Stimulated activated naive CD8-positive, alpha-beta T cell treated with anti-CD3 and anti-CD28 coated beads, Interleukin-15, Interleukin-2, amounts not matched to agents 100 U/mL and 50 U/mL, for 24 hours (primary cell): ENCODE measurements at regions not wholly inside any gene's neighbourhood (a gene's known extent, or its start where the extent isn't known, plus 50 kb on each side); places are given as distances from the start of the nearest gene placed in this dataset.
"Not testable (repeated sequence)": the region's sequence is repeated elsewhere in the genome, so short reads cannot be mapped to it uniquely, and the experiment has no call there.

Experiments
- ATAC-seq: fragments of 150-1000 bp; cut with Tn5 transposase; one replicate; pipeline ENCODE4 v1.10.0; 2021
- DNase-seq: peaks from one replicate; pipeline ENCODE4 v3.0.0; 2021

DNA sequence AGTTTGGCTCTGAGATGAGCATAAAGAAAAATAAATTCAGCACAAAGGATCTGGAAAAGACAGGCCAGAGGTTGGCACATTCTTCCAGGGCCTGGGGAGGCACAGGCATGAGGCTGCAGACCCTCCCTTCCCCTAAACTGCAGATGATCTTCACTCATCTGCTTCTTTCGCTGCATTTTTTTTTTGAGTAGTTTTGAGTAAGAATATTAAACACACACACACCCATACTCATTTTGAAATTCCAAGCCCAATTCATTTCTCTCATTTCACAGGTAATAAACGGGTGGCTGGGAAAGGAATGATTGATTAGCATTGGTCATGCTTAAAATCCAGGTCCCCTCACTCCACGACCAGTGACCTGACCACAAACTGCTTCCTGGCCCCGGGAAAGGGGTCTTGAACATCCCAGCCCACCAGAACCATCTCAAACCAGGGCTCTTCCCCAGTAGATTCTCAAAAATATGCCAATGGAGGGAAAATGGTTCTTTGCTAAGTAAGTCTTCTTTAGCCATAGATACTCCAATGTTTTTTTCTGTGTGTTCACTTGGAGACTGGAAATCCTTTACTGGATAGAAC, 219.6 kb downstream of the ANAPC1 start:
- DNase-seq (no peak), ATAC-seq (no peak)

GRCh38 chr2:111665011-111665410, 219.0 kb downstream of the ANAPC1 start:
- ATAC-seq (no peak), DNase-seq (no peak)

- ATAC-seq (no peak), DNase-seq (no peak)
Observed at GRCh38 chr2:111665551-111666116, 218.4 kb downstream of the ANAPC1 start.

DNA sequence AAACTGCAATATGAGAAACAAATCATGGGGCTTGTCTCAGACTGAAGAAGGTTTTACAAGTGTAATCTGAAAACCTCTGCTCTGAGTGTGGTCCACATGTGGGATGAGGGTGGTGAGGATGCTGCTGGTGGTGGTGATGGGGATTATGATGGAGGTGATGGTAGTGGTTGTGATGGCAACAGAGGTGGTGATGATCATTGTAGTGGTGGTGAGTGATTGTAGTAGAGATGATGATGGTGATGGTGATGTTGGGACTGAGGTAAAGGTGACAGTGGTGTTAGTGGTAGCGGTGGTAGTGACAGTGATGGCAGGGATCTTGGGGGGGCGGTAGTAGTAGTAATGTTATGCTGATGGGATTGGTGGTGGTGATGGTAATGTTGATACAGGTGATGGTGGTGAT, 217.8 kb downstream of the ANAPC1 start:
- no peak for ATAC-seq
- DNase-seq = no peak

DNA sequence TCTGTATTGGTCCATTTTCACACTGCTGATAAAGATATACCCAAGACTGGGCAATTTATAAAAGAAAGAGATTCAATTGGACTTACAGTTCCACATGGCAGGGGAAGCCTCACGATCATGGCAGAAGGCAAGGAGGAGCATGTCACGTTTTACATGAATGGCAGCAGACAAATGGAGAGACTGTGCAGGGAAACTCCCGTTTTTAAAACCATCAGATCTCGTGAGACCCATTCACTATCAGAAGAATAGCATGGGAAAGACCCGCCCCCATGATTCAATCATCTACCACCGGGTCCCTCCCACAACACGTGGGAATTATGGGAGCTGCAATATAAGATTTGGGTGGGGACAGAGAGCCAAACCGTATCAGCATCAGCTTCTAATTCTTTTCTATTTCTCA, 217.0 kb downstream of the ANAPC1 start:
- no peak for DNase-seq
- ATAC-seq = no peak

DNA sequence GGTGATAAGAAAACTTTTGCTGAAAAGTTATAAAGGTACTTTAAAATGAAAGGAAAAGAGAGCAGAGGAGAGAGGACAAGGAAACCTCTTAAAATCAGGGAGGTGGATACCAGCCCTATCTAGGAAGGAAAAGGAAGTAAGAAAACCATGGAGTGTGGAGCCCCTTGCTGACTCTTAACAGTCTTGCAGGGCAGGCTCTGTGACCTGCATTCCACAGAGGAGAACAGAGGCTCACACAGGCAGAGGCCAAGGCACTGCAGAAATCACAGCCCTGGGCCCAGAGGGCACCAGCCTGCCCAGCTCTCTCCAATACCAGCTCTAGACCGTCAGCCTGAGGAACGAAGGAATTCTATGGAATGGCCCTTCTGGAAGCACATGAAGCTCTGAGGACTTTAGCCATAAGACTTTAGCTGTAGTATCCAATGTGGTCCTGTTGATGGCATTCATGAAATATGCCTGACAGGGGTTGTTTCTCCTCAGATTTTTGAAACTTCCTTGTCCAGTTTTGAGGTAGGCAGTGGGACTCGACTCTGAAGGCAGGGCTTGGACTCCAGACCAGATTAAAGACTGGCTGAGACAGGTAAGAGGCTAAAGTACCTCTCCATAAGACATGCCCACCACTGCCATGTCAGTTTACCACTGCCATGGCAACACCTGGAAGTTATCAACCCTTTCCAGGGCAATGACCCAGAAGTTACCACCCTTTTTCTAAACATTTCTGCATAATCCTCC, 216.3 kb downstream of the ANAPC1 start:
- ATAC-seq = no peak
- no peak for DNase-seq

- DNase-seq = no peak
Observed at GRCh38 chr2:111668274-111668616, 215.7 kb downstream of the ANAPC1 start.

GRCh38 chr2:111668741-111669140, 215.3 kb downstream of the ANAPC1 start:
- no peak for ATAC-seq

More at GRCh38 chr2:111668274-111668616, 215.7 kb downstream of the ANAPC1 start:
- ATAC-seq = no peak

DNA sequence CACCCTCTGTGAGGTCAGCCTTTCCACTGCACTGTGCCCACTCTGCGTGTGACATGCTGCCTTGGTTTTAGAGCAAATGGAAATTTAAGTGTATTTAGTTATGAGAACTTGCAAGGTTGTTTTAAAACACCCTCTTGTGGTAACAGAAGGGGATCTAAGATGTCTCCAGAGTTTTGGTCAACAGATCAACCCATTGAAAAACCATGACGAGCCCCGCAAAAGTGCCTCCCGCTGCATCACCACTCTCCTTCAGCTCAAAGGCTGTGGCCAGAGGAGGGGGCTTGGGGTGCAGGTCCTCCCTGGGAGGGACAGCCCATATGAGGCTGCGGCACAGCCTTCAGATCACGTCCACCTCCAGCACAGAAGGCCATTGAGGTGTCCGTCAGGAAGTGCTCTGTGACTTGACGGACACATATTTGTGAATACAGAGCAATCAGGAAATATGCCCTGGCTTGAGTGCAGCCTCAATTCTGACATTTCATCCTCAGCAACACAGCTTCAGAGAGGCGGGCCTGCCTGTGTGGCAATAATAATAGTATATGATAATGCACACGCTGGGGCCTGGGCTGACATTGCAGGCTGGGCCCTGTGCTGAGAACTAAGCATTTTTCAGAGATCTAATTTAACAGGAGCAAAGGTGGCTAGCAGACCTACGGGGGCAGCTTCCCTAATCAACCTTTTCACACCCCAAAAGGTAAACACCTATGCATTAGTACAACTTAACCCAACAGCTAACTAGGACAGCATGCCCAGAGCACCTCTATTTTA, 213.9 kb downstream of the ANAPC1 start:
- ATAC-seq (no peak), DNase-seq (no peak)

More at GRCh38 chr2:111668741-111669140, 215.3 kb downstream of the ANAPC1 start:
- DNase-seq = no peak

GRCh38 chr2:111670776-111671175, 213.2 kb downstream of the ANAPC1 start:
- ATAC-seq (no peak), DNase-seq (no peak)

DNA sequence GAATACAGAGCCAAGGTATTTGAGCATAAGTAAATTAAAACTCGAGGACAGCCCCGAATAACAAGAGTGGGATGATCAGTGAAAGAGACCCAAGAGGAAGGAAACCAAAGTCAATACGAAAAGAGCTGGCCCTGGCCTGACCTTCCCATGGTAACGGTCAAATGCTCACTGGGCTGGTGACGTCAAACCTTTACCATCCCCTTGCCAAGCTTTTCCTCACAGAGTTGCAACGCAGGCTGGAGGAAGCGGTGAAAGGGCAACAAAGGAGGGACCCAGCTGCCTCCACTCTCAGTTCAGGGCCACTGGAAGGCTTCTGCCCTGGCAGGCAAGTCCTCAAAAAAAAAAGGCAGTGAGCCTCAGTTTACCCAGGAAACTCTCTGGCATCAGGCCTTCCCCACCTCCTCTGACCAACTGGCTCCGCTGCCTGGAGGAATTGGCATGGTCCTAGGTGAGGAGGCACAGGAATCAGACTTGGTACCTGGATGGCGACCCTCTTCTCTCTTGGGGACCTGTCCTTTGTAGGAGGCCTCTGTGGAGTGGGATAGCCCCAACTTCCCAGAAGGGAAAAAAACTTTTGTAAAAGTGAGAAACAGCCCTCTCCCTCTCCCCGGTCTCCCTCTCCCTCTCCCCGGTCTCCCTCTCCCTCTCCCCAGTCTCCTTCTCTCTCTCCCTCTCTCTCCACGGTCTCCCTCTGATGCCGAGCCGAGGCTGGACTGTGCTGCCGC, 212.4 kb downstream of the ANAPC1 start:
- no peak for DNase-seq
- peak; percentile 23 for ATAC-seq

DNA sequence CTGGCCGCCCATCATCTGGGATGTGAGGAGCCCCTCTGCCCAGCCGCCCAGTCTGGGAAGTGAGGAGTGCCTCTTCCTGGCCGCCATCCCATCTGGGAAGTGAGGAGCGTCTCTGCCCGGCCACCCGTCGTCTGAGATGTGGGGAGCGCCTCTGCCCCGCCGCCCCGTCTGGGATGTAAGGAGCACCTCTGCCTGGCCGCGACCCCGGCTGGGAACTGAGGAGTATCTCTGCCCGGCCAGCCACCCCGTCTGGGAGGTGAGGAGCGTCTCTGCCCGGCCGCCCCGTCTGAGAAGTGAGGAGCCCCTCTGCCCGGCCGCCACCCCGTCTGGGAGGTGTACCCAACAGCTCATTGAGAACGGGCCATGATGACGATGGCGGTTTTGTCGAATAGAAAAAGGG, 211.4 kb downstream of the ANAPC1 start:
- not testable (repeated sequence) for ATAC-seq

GRCh38 chr2:111673526-111673925, 210.5 kb downstream of the ANAPC1 start:
- ATAC-seq (no peak), DNase-seq (no peak)

More for the DNA sequence above, 211.4 kb downstream of the ANAPC1 start:
- not testable (repeated sequence) for DNase-seq

DNA sequence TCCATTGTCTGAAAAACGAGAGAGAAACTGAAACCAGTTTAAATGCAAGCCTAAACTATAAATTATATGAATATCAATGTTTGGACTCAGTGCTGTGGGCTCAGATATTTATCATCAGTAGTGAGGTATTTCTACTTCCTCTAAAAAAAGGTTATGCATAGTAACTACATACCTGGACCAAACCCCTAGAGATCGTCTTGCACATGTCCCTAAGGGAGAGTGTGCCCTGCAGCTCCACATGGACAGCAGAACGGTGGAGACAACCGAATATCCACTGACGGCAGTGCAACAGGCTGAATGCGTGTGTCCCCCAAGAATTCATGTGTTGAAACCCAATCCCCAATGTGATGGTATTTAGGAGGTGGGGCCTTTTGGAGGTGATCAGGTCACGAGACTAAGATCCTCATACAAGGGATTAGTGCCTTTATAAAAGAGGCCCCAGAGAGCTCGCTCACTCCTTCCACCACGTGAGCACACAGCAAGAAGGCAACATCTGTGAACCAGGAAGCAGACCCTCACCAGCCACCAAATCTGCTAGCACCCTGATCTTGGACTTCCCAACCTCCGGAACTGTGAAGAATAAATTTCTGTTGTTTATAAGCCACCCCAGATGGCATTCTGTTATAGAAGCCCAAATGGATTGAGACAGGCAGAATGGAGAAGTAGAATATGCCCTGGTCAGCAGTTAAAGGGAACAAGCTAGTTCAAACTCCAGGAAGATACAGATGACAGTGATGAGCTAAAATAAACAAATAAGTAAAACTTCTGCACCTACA, 208.4 kb downstream of the ANAPC1 start:
- ATAC-seq (no peak), DNase-seq (no peak)

GRCh38 chr2:111676291-111676822, 207.6 kb downstream of the ANAPC1 start:
- no peak for DNase-seq
- no peak for ATAC-seq

- no peak for DNase-seq
- ATAC-seq = no peak
Observed at GRCh38 chr2:111678161-111678560, 205.8 kb downstream of the ANAPC1 start.

DNA sequence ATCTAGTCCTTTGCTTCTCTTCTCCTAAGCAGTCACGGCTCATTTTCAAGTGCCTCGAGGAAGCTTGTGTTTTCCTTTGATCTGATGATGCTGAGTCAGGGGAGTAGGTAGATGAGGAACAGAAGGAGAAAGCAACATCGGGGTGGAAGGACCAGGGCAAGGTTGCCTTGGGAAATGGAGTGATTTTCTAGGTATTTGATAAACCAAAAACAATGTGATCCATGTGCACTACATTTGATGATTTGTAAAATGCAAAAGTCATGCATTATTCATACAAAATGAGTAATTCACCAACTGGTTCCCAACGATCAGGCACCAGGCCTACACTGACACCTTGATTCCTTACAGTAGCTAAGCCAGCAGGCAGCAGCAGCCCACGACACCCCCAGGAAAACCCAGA, 205.3 kb downstream of the ANAPC1 start:
- no peak for ATAC-seq
- DNase-seq = no peak

DNA sequence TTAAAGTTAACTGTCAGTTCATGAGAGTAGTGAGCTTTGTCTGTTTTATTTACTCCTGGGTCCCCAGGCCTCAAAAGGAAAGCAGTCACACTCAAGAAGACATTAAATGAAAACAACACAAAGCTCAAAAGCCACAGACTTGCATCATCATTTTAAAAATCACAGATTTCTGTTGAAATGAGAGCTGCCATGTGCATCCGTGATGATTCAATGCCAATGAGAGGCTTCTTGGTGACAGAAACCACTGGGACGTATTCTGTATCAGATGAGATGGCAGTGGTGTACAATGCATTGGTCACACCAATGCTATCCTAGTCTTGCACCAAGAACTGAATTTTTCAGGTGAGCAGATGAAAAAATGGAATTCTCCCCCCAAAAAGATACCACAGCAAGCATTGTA, 204.8 kb downstream of the ANAPC1 start:
- no peak for DNase-seq
- peak; percentile 47 for ATAC-seq

- no peak for ATAC-seq
- no peak for DNase-seq
Observed at GRCh38 chr2:111684611-111685010, 199.4 kb downstream of the ANAPC1 start.

- ATAC-seq = no peak
Observed at GRCh38 chr2:111685342-111685741, 198.7 kb downstream of the ANAPC1 start.

GRCh38 chr2:111686994-111687393, 197.0 kb downstream of the ANAPC1 start:
- no peak for DNase-seq
- no peak for ATAC-seq

More at GRCh38 chr2:111685342-111685741, 198.7 kb downstream of the ANAPC1 start:
- DNase-seq = no peak
